H1 (cell line): ENCODE measurements at regions not wholly inside any gene's neighbourhood (a gene's known extent, or its start where the extent isn't known, plus 50 kb on each side); places are given as distances from the start of the nearest gene placed in this dataset.

Experiments
- CTCF ChIA-PET: fragments of 300-600 bp; sonication (Branson Sonifier 250); formaldehyde crosslinking; loops from one replicate; lab custom pipeline; 2021; ENCODE audit not compliant: partially characterized antibody; lab: Charles Lee
- POLR2A ChIA-PET: fragments of 300-600 bp; sonication (Branson Sonifier 250); formaldehyde crosslinking; loops from one replicate; lab custom pipeline; 2021; ENCODE audit warnings: inconsistent platforms; ENCODE audit not compliant: partially characterized antibody; lab: Charles Lee
- DNase-seq, 2 experiments: peaks; one replicate each; pipeline versions ENCODE4 v3.0.0 to v3.0.0-alpha.2; 2010 to 2022; ENCODE audit warnings: low spot score in 2 of 2, low read depth in 1 of 2, mixed read lengths in 1 of 2
- FAIRE-seq: peaks from 2 replicates; lab custom pipeline; 2011; peaks lifted over from hg19 to GRCh38; lab: Jason Lieb, UNC
- H2AFZ ChIP-seq: 2 replicates; pipeline ENCODE4 v1.8.1; 2012; ENCODE audit warnings: low read length, inconsistent platforms
- H2AK5ac ChIP-seq: 2 replicates; pipeline ENCODE4 v1.6.1; 2013; ENCODE audit warnings: low read depth, low read length
- H2BK120ac ChIP-seq: replicated peaks from 2 replicates; pipeline ENCODE3; 2013; ENCODE audit warnings: low read depth, low read length, inconsistent platforms
- H2BK12ac ChIP-seq: 2 replicates; pipeline ENCODE4 v1.6.1; 2013; ENCODE audit warnings: low read depth, low read length
- H2BK15ac ChIP-seq: 2 replicates; pipeline ENCODE4 v1.6.1; 2013; ENCODE audit warnings: low read length
- H2BK20ac ChIP-seq: 2 replicates; pipeline ENCODE4 v1.6.1; 2013; ENCODE audit warnings: low read length
- H2BK5ac ChIP-seq: 2 replicates; pipeline ENCODE4 v1.6.1; 2013; ENCODE audit warnings: low read depth, low read length
- H3K14ac ChIP-seq: 2 replicates; pipeline ENCODE4 v1.6.1; 2013; ENCODE audit warnings: inconsistent platforms; ENCODE audit not compliant: insufficient read length
- H3K18ac ChIP-seq: 2 replicates; pipeline ENCODE4 v1.6.1; 2013; ENCODE audit warnings: low read length; ENCODE audit errors: extremely low read depth
- H3K23ac ChIP-seq: 2 replicates; pipeline ENCODE4 v1.6.1; 2013; ENCODE audit warnings: inconsistent platforms; ENCODE audit not compliant: insufficient read length
- H3K23me2 ChIP-seq: 2 replicates; pipeline ENCODE4 v1.6.1; 2013; ENCODE audit warnings: low read depth, low read length
- H3K27ac ChIP-seq: 2 replicates; pipeline ENCODE4 v1.6.1; 2011; ENCODE audit warnings: low read depth, low read length, inconsistent platforms
- H3K27me3 ChIP-seq, 4 experiments: replicated peaks in 1 of 4; 1 replicate in 1 of 4; 2 replicates in 3 of 4; pipeline versions ENCODE4 v1.6.1 to v1.8.1; 2011 to 2013; ENCODE audit warnings: low read length in 3 of 4, mild to moderate bottlenecking in 3 of 4, inconsistent platforms in 2 of 4, mixed read lengths in 2 of 4, moderate library complexity in 1 of 4; ENCODE audit not compliant: control insufficient read depth in 3 of 4, insufficient read depth in 3 of 4; ENCODE audit errors: extremely low read depth in 1 of 4
- H3K36me3 ChIP-seq, 4 experiments: 2 replicates each; pipeline versions ENCODE4 v1.6.1 to v1.8.1; 2011 to 2013; ENCODE audit warnings: mild to moderate bottlenecking in 4 of 4, low read length in 3 of 4, moderate library complexity in 2 of 4, control low read depth in 1 of 4, inconsistent platforms in 1 of 4; ENCODE audit not compliant: insufficient read depth in 4 of 4, control insufficient read depth in 2 of 4
- H3K4ac ChIP-seq: replicated peaks from 2 replicates; pipeline ENCODE3; 2013; ENCODE audit warnings: low read length, low read depth, mixed read lengths, inconsistent platforms; ENCODE audit not compliant: insufficient read length
- H3K4me1 ChIP-seq, 4 experiments: replicated peaks in 1 of 4; 1 replicate in 1 of 4; 2 replicates in 3 of 4; pipeline versions ENCODE4 v1.6.1 to v1.8.1; 2011 to 2013; ENCODE audit warnings: low read length in 3 of 4, inconsistent platforms in 2 of 4, mixed read lengths in 1 of 4; ENCODE audit not compliant: insufficient read depth in 4 of 4, control insufficient read depth in 3 of 4
- H3K4me2 ChIP-seq, 2 experiments: 2 replicates each; pipeline versions ENCODE4 v1.6.1 to v1.8.1; 2011 to 2013; ENCODE audit warnings: low read depth in 2 of 2, low read length in 2 of 2, control low read depth in 1 of 2, inconsistent platforms in 1 of 2, mild to moderate bottlenecking in 1 of 2; ENCODE audit not compliant: insufficient read depth in 1 of 2
- H3K4me3 ChIP-seq, 4 experiments: fragments of 200-600, 300-600 bp in 1 of 4; sonication (generic), shearing (Covaris generic), sonication (Bioruptor Twin) in 1 of 4; 2 replicates each; pipeline versions ENCODE4 v1.5.1 to v1.8.1; 2011 to 2016; ENCODE audit warnings: low read length in 4 of 4, low read depth in 3 of 4, control low read depth in 2 of 4, inconsistent platforms in 2 of 4, mild to moderate bottlenecking in 2 of 4, mixed read lengths in 1 of 4, moderate library complexity in 1 of 4; ENCODE audit not compliant: insufficient read depth in 2 of 4; ENCODE audit errors: extremely low read depth in 1 of 4
- H3K56ac ChIP-seq: replicated peaks from 2 replicates; pipeline ENCODE3; 2013; ENCODE audit warnings: low read depth, mild to moderate bottlenecking, mixed read lengths, low read length, inconsistent platforms; ENCODE audit not compliant: insufficient read length
- H3K79me1 ChIP-seq: 2 replicates; pipeline ENCODE4 v1.6.1; 2013; ENCODE audit warnings: low read depth, low read length, control low read depth
- H3K79me2 ChIP-seq, 2 experiments: 2 replicates each; pipeline versions ENCODE4 v1.6.1 to v1.8.1; 2012 to 2013; ENCODE audit warnings: low read length in 2 of 2, mild to moderate bottlenecking in 2 of 2, inconsistent platforms in 1 of 2; ENCODE audit not compliant: insufficient read depth in 2 of 2, control insufficient read depth in 1 of 2
- H3K9ac ChIP-seq, 4 experiments: replicated peaks in 1 of 4; 1 replicate in 1 of 4; 2 replicates in 3 of 4; pipeline versions ENCODE4 v1.6.1 to v1.8.1; 2011 to 2013; ENCODE audit warnings: low read depth in 3 of 4, low read length in 3 of 4, control low read depth in 2 of 4, mild to moderate bottlenecking in 2 of 4, moderate library complexity in 2 of 4, inconsistent platforms in 1 of 4; ENCODE audit errors: extremely low read depth in 1 of 4
- H3K9me3 ChIP-seq, 2 experiments: 2 replicates each; pipeline versions ENCODE4 v1.6.1 to v1.8.1; 2012 to 2013; ENCODE audit warnings: mild to moderate bottlenecking in 2 of 2, moderate library complexity in 2 of 2, control low read depth in 1 of 2, inconsistent platforms in 1 of 2, low read depth in 1 of 2, low read length in 1 of 2, mixed read lengths in 1 of 2; ENCODE audit not compliant: insufficient read depth in 2 of 2
- H4K20me1 ChIP-seq, 2 experiments: replicated peaks in 1 of 2; 2 replicates each; pipeline versions ENCODE3 to v1.8.1; 2011 to 2013; ENCODE audit warnings: inconsistent platforms in 2 of 2, low read length in 2 of 2, mild to moderate bottlenecking in 1 of 2; ENCODE audit not compliant: insufficient read depth in 2 of 2, control insufficient read depth in 1 of 2
- H4K5ac ChIP-seq: 2 replicates; pipeline ENCODE4 v1.6.1; 2013; ENCODE audit warnings: low read length, low read depth, mixed read lengths, inconsistent platforms; ENCODE audit not compliant: insufficient read length
- H4K8ac ChIP-seq: 2 replicates; pipeline ENCODE4 v1.8.0; 2013; ENCODE audit warnings: mild to moderate bottlenecking, moderate library complexity, low read length, inconsistent platforms; ENCODE audit not compliant: insufficient read depth; ENCODE audit errors: extremely low read depth
- H4K91ac ChIP-seq: replicated peaks from 2 replicates; pipeline ENCODE3; 2013; ENCODE audit warnings: low read length, mixed read lengths, inconsistent platforms; ENCODE audit not compliant: insufficient read length
- ATF2 ChIP-seq: IDR thresholded peaks from 2 replicates; pipeline ENCODE4 v1.6.1; 2012; ENCODE audit warnings: low read length, inconsistent platforms
- CBX5 ChIP-seq: fragments of 300-800, 300-1000 bp; sonication (generic); IDR thresholded peaks from 2 replicates; pipeline ENCODE4 v1.7.1; 2016; ENCODE audit warnings: antibody characterized with exemption, low read length, low read depth
- CEBPB ChIP-seq: IDR thresholded peaks from 2 replicates; pipeline ENCODE4 v1.6.1; 2012; ENCODE audit warnings: low read depth, low read length
- CHD1 ChIP-seq: IDR thresholded peaks from 2 replicates; pipeline ENCODE4 v1.6.1; 2012; ENCODE audit warnings: low read depth, low read length, improper control_type of control experiment
- HDAC2 ChIP-seq, 2 experiments: fragments of 300-600 bp in 1 of 2; sonication (generic) in 1 of 2; IDR thresholded peaks; 2 replicates each; pipeline ENCODE4 v1.6.1; 2011 to 2012; ENCODE audit warnings: low read depth in 2 of 2, low read length in 2 of 2, mild to moderate bottlenecking in 2 of 2, moderate library complexity in 2 of 2, borderline replicate concordance in 1 of 2, inconsistent platforms in 1 of 2
- SIRT6 ChIP-seq: IDR thresholded peaks from one replicate; pipeline ENCODE4 v1.7.1; 2012; ENCODE audit warnings: low read length, inconsistent platforms
- SUZ12 ChIP-seq: fragments of 200-600 bp; sonication (generic); IDR thresholded peaks from 2 replicates; pipeline ENCODE4 v1.6.1; 2012; ENCODE audit warnings: mild to moderate bottlenecking, inconsistent platforms, low read length, moderate library complexity, mixed read lengths
- YY1 ChIP-seq: IDR thresholded peaks from 2 replicates; pipeline ENCODE4 v1.6.1; 2011; ENCODE audit warnings: low read depth, mild to moderate bottlenecking, low read length
- ZNF274 ChIP-seq: IDR thresholded peaks from 2 replicates; pipeline ENCODE4 v1.7.0; 2012; ENCODE audit warnings: low read length, borderline replicate concordance; ENCODE audit errors: extremely low read depth

- Histone ChIP-seq H2BK12ac (no peak overlapping the region), H3K14ac (no peak overlapping the region), H3K9me3 (peaks cover 0 to 5% of the 10 kb centered on the region in 2 experiments; a peak in 2 of 4 replicates), H2BK120ac (no peak overlapping the region), H2BK5ac (no peak overlapping the region), H4K5ac (no peak overlapping the region), H3K4me3 (no peak overlapping the region), H3K27me3 (no peaks in the 10 kb centered on the region), H3K23ac (no peak overlapping the region), H2AK5ac (no peak overlapping the region), H3K79me1 (no peaks in the 10 kb centered on the region), H3K18ac (no peak overlapping the region), H2BK20ac (no peak overlapping the region), H3K4me2 (no peak overlapping the region), H3K56ac (no peak overlapping the region), H3K36me3 (no peaks in the 10 kb centered on the region; a peak in 1 of 8 replicates), H3K9ac (no peak overlapping the region), H4K20me1 (no peaks in the 10 kb centered on the region), H3K27ac (no peak overlapping the region), H3K4me1 (peaks cover 0 to 2% (median 0%) of the 10 kb centered on the region in 4 experiments; a peak in 1 of 7 replicates), H3K23me2 (no peaks in the 10 kb centered on the region), H2AFZ (no peak overlapping the region), H2BK15ac (no peak overlapping the region), H3K4ac (no peak overlapping the region), H4K8ac (no peak overlapping the region), H4K91ac (no peak overlapping the region), H3K79me2 (no peaks in the 10 kb centered on the region)
- TF ChIP-seq SIRT6 (no peak), ATF2 (no peak), SUZ12 (no peak), YY1 (no peak), ZNF274 (no peak), CBX5 (no peak), CHD1 (no peak), HDAC2 (IDR thresholded peaks at IDR 0.05; ENCODE audit: borderline replicate concordance in 1 of 2, low read depth in 2 of 2, low read length in 2 of 2) (no peak), CEBPB (no peak)
- ChIA-PET CTCF (no interaction called here), POLR2A (no interaction called here)
- DNase-seq (no peak), FAIRE-seq (no peak)
Measured at GRCh38 chr3:137199678-137200077, 241.9 kb downstream of the IL20RB start.
